Ovary (tissue), 7 donors: ENCODE measurements at regions not wholly inside any gene's neighbourhood (a gene's known extent, or its start where the extent isn't known, plus 50 kb on each side); places are given as distances from the start of the nearest gene placed in this dataset.

Experiments used
- DNase-seq, 5 donors: peaks; one replicate each; pipeline ENCODE4 v3.0.0-alpha.2; 2019 to 2020
- H3K27ac ChIP-seq, 2 donors: fragments of 200-600 bp; one replicate each; pipeline versions ENCODE4 v1.5.1 to v1.8.0; 2019 to 2022
- H3K27me3 ChIP-seq: fragments of 200-600 bp; one replicate; pipeline ENCODE4 v1.8.0; 2022
- H3K36me3 ChIP-seq: fragments of 200-600 bp; sonication (generic); one replicate; pipeline ENCODE4 v1.5.1; 2019
- H3K4me1 ChIP-seq: one replicate; pipeline ENCODE4 v1.8.1; 2013; ENCODE audit warnings: mild to moderate bottlenecking, moderate library complexity; ENCODE audit not compliant: insufficient read depth
- H3K4me3 ChIP-seq: fragments of 200-600 bp; sonication (generic); one replicate; pipeline ENCODE4 v1.5.1; 2017
- H3K9me3 ChIP-seq, 2 donors: fragments of 200-600 bp in 1 of 2; sonication (generic) in 1 of 2; one replicate each; pipeline versions ENCODE4 v1.5.1 to v1.8.1; 2013 to 2019; ENCODE audit warnings: mild to moderate bottlenecking in 1 of 2, moderate library complexity in 1 of 2
- CTCF ChIP-seq, 3 donors: fragments of 450-650 bp in 2 of 3; fragments of 200-600 bp in 1 of 3; IDR thresholded peaks; one replicate each; pipeline versions ENCODE4 v1.5.1 to v1.8.0; 2016 to 2022; ENCODE audit warnings: antibody characterized with exemption in 3 of 3, mild to moderate bottlenecking in 1 of 3
- EP300 ChIP-seq: sonication (generic); formaldehyde crosslinking; IDR thresholded peaks from one replicate; pipeline ENCODE4 v1.6.1; 2017; ENCODE audit warnings: antibody characterized with exemption
- POLR2A ChIP-seq: fragments of 450-650 bp; IDR thresholded peaks from one replicate; pipeline ENCODE4 v1.6.1; 2017; ENCODE audit warnings: antibody characterized with exemption, mild to moderate bottlenecking, moderate library complexity
- WGBS, 3 donors: extraction: QIAGEN DNeasy Blood & Tissue Kit in 1 of 3; methylation state at CpG; one replicate each; pipeline versions ENCODE4 v1.1.5 to v1.1.7; 2013 to 2017; 5-methylcytosine and 5-hydroxymethylcytosine counted together
- intact Hi-C, 4 donors: fragments of 100-400 bp; cut with DNase I; formaldehyde crosslinking; loops; one replicate each; pipeline versions ENCODE4 v1.11.0 to v1.15.1; 2022 to 2023
- donor health status: DM: no; HTN: no; CAD: no; lungs with moderate emphysema.
- donor health status: DM: no; HTN: no; CAD: no.
- donor health status: Bipolar disorder and iron deficiency.
- donor health status: DM: no; HTN: no; CAD: no.
- donor health status: DM: yes; HTN: yes; CAD: no.

- no peaks in the 10 kb centered on the region for H3K27me3 ChIP-seq
- WGBS, 3 donors: 30 to 49% (median 45%) methylated on average over 2 of the region's 2 CpGs
- H3K4me3 ChIP-seq: no peak overlapping the region
- no peaks in the 10 kb centered on the region for H3K9me3 ChIP-seq
- no peak for DNase-seq
- no peak for TF ChIP-seq EP300
- TF ChIP-seq POLR2A: no peak
- TF ChIP-seq CTCF (IDR thresholded peaks at IDR 0.05): no peak
- H3K4me1 ChIP-seq: no peaks in the 10 kb centered on the region
- intact Hi-C loops: no loop called here
- H3K27ac ChIP-seq: no peak overlapping the region
- no peaks in the 10 kb centered on the region for H3K36me3 ChIP-seq
These were observed 90.7 kb upstream of the PCDH18 start for GRCh38 chr4:137623013-137623412.

- DNase-seq: no peak
- no peaks in the 10 kb centered on the region for H3K36me3 ChIP-seq
- intact Hi-C loops: no loop called here
- 86 to 94% (median 89%) methylated on average over 5 of the region's 5 CpGs for WGBS, 3 donors
- no peak overlapping the region for H3K4me3 ChIP-seq
- H3K4me1 ChIP-seq: no peaks in the 10 kb centered on the region
- TF ChIP-seq POLR2A (no peak), EP300 (no peak), CTCF (IDR thresholded peaks at IDR 0.05) (no peak)
- no peaks in the 10 kb centered on the region for H3K9me3 ChIP-seq
- H3K27me3 ChIP-seq: no peaks in the 10 kb centered on the region
- no peak overlapping the region for H3K27ac ChIP-seq
These were observed 88.8 kb upstream of the PCDH18 start for GRCh38 chr4:137621056-137621455.

- 94 to 100% (median 94%) methylated on average over 1 of the region's 1 CpG for WGBS, 3 donors
- intact Hi-C loops: no loop called here
- no peaks in the 10 kb centered on the region for H3K9me3 ChIP-seq
- no peak overlapping the region for H3K27ac ChIP-seq
- H3K36me3 ChIP-seq: no peaks in the 10 kb centered on the region
- no peaks in the 10 kb centered on the region for H3K27me3 ChIP-seq
- H3K4me3 ChIP-seq: no peak overlapping the region
- DNase-seq: no peak
- H3K4me1 ChIP-seq: no peaks in the 10 kb centered on the region
- no peak for TF ChIP-seq POLR2A
- no peak for TF ChIP-seq EP300
- no peak for TF ChIP-seq CTCF (IDR thresholded peaks at IDR 0.05)
These were observed 82.2 kb upstream of the PCDH18 start for GRCh38 chr4:137614491-137614890.

GRCh38 chr4:137611998-137612700, 79.9 kb upstream of the PCDH18 start:
- no peaks in the 10 kb centered on the region for H3K27me3 ChIP-seq

More at GRCh38 chr4:137611998-137612700, 79.9 kb upstream of the PCDH18 start:
- Histone ChIP-seq H3K9me3 (no peaks in the 10 kb centered on the region), H3K36me3 (no peaks in the 10 kb centered on the region), H3K4me3 (no peak overlapping the region), H3K4me1 (no peaks in the 10 kb centered on the region), H3K27ac (no peak overlapping the region)
- no peak for TF ChIP-seq POLR2A
- no peak for TF ChIP-seq CTCF (IDR thresholded peaks at IDR 0.05)
- no peak for TF ChIP-seq EP300
- DNase-seq: no peak
- WGBS, 3 donors: 17 to 33% (median 26%) methylated on average over 3 of the region's 3 CpGs
- intact Hi-C loops: no loop called here
